Choroid plexus epithelial cell (primary cell): ENCODE measurements at regions not wholly inside any gene's neighbourhood (a gene's known extent, or its start where the extent isn't known, plus 50 kb on each side); places are given as distances from the start of the nearest gene placed in this dataset.

ENCODE experiments used
- DNase-seq: peaks from one replicate; pipeline ENCODE4 v3.0.0-alpha.2; 2010; ENCODE audit warnings: low read depth
- H3K4me3 ChIP-seq: 2 replicates; pipeline ENCODE4 v1.5.1; 2011; ENCODE audit warnings: low read depth, mild to moderate bottlenecking, control low read depth, low read length, moderate library complexity
- TF ChIP-seq, protein P1 (sequence below): conservative IDR thresholded peaks from 2 replicates; pipeline ENCODE4 v1.5.1; 2011; ENCODE audit warnings: low read depth, mild to moderate bottlenecking, control low read depth, inconsistent platforms, low read length, moderate library complexity

- no peak for DNase-seq
- H3K4me3 ChIP-seq: no peak overlapping the region
- TF ChIP-seq, protein P1, sequence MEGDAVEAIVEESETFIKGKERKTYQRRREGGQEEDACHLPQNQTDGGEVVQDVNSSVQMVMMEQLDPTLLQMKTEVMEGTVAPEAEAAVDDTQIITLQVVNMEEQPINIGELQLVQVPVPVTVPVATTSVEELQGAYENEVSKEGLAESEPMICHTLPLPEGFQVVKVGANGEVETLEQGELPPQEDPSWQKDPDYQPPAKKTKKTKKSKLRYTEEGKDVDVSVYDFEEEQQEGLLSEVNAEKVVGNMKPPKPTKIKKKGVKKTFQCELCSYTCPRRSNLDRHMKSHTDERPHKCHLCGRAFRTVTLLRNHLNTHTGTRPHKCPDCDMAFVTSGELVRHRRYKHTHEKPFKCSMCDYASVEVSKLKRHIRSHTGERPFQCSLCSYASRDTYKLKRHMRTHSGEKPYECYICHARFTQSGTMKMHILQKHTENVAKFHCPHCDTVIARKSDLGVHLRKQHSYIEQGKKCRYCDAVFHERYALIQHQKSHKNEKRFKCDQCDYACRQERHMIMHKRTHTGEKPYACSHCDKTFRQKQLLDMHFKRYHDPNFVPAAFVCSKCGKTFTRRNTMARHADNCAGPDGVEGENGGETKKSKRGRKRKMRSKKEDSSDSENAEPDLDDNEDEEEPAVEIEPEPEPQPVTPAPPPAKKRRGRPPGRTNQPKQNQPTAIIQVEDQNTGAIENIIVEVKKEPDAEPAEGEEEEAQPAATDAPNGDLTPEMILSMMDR: no peak
Measured at GRCh38 chr12:46934374-46935111, 108.7 kb upstream of the SLC38A4 start.

- no peak for DNase-seq
- H3K4me3 ChIP-seq: no peak overlapping the region
- TF ChIP-seq, protein P1: no peak
Measured at GRCh38 chr12:46935271-46935847, 109.6 kb upstream of the SLC38A4 start.

DNA sequence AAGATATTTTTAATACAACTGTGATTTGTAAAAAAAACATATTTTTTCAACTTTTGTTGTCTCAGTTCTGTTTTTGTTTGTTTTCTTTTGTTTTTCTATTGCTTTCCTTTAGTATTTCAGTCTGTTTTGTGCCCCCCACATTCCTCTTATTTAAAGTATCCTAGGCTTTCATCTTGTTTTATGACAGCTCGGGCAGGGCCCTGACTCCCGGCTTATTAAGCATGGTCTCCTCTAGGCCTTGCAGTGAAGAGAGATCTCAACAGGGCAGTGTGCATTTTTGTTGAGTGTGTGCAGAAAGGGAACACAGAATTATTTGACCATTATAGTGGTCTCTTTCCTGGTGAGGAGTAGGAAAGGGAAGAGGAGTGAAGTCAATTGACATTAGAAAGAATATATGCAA lies 110.2 kb upstream of the SLC38A4 start:
- DNase-seq: no peak
- H3K4me3 ChIP-seq: no peak overlapping the region
- TF ChIP-seq, protein P1: no peak

- TF ChIP-seq, protein P1: no peak
Measured at GRCh38 chr12:46938071-46938678, 112.4 kb upstream of the SLC38A4 start.

GRCh38 chr12:46941981-46942380 lies 116.2 kb upstream of the SLC38A4 start:
- no peak for DNase-seq
- TF ChIP-seq, protein P1: no peak
- H3K4me3 ChIP-seq: no peak overlapping the region

More at GRCh38 chr12:46938071-46938678, 112.4 kb upstream of the SLC38A4 start:
- H3K4me3 ChIP-seq: no peak overlapping the region
- no peak for DNase-seq

- DNase-seq: no peak
- TF ChIP-seq, protein P1: no peak
- no peak overlapping the region for H3K4me3 ChIP-seq
Measured at GRCh38 chr12:46942579-46942978, 116.8 kb upstream of the SLC38A4 start.

- TF ChIP-seq, protein P1: peak; percentile 71
- H3K4me3 ChIP-seq: no peak overlapping the region
- peak; percentile 89 for DNase-seq
Measured at GRCh38 chr12:46944088-46944487, 118.3 kb upstream of the SLC38A4 start.
